ENCODE measurements at regions not wholly inside any gene's neighbourhood (a gene's known extent, or its start where the extent isn't known, plus 50 kb on each side); places are given as distances from the start of the nearest gene placed in this dataset.

GRCh38 chr4:173910891-173911290 lies 372.6 kb downstream of the FBXO8 start (continued):
- no peak for TF ChIP-seq CSRNP3 (CRISPR knock-in tag; IDR thresholded peaks at IDR 0.05)
- no peak for TF ChIP-seq ESRRG (CRISPR knock-in tag; IDR thresholded peaks at IDR 0.05)
- TF ChIP-seq ARNTL (CRISPR knock-in tag; IDR thresholded peaks at IDR 0.05; ENCODE audit: borderline replicate concordance, low read depth): no peak
- no peak for TF ChIP-seq ZFP30 (CRISPR knock-in tag; IDR thresholded peaks at IDR 0.05)
- TF ChIP-seq PPARA (CRISPR knock-in tag; IDR thresholded peaks at IDR 0.05; ENCODE audit: borderline replicate concordance): no peak
- TF ChIP-seq ZC3H10 (CRISPR knock-in tag; IDR thresholded peaks at IDR 0.05): no peak
- TF ChIP-seq OSR1 (CRISPR knock-in tag; IDR thresholded peaks at IDR 0.05): no peak
- TF ChIP-seq ZNF8 (CRISPR knock-in tag; IDR thresholded peaks at IDR 0.05): no peak
- TF ChIP-seq ZFP3 (CRISPR knock-in tag; IDR thresholded peaks at IDR 0.05): no peak
- TF ChIP-seq RARB (CRISPR knock-in tag; IDR thresholded peaks at IDR 0.05): no peak

DNA sequence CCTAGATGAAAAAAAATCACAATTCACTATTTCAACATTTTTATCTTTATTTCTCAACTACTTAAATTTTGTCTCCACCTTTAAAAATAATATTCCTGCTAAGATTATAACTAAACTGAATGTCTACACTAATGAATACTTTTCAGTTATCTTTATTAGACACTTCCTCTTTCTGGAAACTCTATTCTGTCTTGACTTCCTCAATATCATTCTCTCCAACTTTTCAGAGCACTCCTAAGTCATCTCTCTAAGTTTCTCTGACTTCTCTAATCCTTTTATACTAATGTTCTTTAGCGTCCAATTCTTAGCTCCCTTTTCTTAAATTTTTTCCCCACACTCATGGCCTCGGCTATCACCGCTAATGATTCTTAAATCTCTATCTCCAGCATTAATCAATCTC lies 374.2 kb downstream of the FBXO8 start:
- ATAC-seq: no peak
- TF ChIP-seq OSR1 (CRISPR knock-in tag; IDR thresholded peaks at IDR 0.05) (no peak), ZNF8 (CRISPR knock-in tag; IDR thresholded peaks at IDR 0.05) (no peak), CSRNP3 (CRISPR knock-in tag; IDR thresholded peaks at IDR 0.05) (no peak), ISL1 (CRISPR knock-in tag; IDR thresholded peaks at IDR 0.05) (no peak), ARNTL (CRISPR knock-in tag; IDR thresholded peaks at IDR 0.05; ENCODE audit: borderline replicate concordance, low read depth) (no peak), ZC3H10 (CRISPR knock-in tag; IDR thresholded peaks at IDR 0.05) (no peak), CSDC2 (CRISPR knock-in tag; IDR thresholded peaks at IDR 0.05) (no peak), ESRRG (CRISPR knock-in tag; IDR thresholded peaks at IDR 0.05) (no peak)
- TF ChIP-seq, protein P1, sequence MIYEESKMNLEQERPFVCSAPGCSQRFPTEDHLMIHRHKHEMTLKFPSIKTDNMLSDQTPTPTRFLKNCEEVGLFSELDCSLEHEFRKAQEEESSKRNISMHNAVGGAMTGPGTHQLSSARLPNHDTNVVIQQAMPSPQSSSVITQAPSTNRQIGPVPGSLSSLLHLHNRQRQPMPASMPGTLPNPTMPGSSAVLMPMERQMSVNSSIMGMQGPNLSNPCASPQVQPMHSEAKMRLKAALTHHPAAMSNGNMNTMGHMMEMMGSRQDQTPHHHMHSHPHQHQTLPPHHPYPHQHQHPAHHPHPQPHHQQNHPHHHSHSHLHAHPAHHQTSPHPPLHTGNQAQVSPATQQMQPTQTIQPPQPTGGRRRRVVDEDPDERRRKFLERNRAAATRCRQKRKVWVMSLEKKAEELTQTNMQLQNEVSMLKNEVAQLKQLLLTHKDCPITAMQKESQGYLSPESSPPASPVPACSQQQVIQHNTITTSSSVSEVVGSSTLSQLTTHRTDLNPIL (CRISPR knock-in tag; IDR thresholded peaks at IDR 0.05; ENCODE audit: low read depth): no peak

DNA sequence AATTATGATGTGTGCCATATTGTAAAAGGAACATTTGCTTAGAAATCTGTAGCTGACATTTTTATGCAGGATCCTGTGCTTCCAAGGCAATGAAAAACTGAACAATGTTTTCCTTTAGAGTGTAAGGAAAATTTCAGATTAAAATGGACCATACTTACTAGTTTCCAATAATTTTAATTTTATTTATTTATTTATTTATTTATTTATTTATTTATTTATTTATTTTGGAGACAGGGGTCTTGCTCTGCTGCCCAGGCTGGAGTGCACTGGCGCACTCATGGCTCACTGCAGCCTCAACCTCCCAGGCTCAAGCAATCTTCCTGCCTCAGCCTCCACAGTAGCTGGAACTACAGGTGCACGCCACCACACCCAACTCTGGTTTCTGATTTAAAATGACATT lies 369.8 kb upstream of the HAND2 start:
- TF ChIP-seq, protein P1 (CRISPR knock-in tag; IDR thresholded peaks at IDR 0.05; ENCODE audit: low read depth): no peak
- TF ChIP-seq ESRRG (CRISPR knock-in tag; IDR thresholded peaks at IDR 0.05) (no peak), CSDC2 (CRISPR knock-in tag; IDR thresholded peaks at IDR 0.05) (no peak), TOX (CRISPR knock-in tag; IDR thresholded peaks at IDR 0.05; ENCODE audit: borderline replicate concordance) (no peak), ZFP3 (CRISPR knock-in tag; IDR thresholded peaks at IDR 0.05) (no peak), RARB (CRISPR knock-in tag; IDR thresholded peaks at IDR 0.05) (no peak), BACH2 (CRISPR knock-in tag; IDR thresholded peaks at IDR 0.05; ENCODE audit: borderline replicate concordance) (no peak), ARNTL (CRISPR knock-in tag; IDR thresholded peaks at IDR 0.05; ENCODE audit: borderline replicate concordance, low read depth) (no peak), OSR1 (CRISPR knock-in tag; IDR thresholded peaks at IDR 0.05) (no peak), CSRNP3 (CRISPR knock-in tag; IDR thresholded peaks at IDR 0.05) (no peak), PPARA (CRISPR knock-in tag; IDR thresholded peaks at IDR 0.05; ENCODE audit: borderline replicate concordance) (no peak), PATZ1 (CRISPR knock-in tag; IDR thresholded peaks at IDR 0.05; ENCODE audit: borderline replicate concordance) (no peak), TSHZ2 (CRISPR knock-in tag; IDR thresholded peaks at IDR 0.05) (no peak), ZC3H10 (CRISPR knock-in tag; IDR thresholded peaks at IDR 0.05) (no peak)
- TF ChIP-seq, protein P2, sequence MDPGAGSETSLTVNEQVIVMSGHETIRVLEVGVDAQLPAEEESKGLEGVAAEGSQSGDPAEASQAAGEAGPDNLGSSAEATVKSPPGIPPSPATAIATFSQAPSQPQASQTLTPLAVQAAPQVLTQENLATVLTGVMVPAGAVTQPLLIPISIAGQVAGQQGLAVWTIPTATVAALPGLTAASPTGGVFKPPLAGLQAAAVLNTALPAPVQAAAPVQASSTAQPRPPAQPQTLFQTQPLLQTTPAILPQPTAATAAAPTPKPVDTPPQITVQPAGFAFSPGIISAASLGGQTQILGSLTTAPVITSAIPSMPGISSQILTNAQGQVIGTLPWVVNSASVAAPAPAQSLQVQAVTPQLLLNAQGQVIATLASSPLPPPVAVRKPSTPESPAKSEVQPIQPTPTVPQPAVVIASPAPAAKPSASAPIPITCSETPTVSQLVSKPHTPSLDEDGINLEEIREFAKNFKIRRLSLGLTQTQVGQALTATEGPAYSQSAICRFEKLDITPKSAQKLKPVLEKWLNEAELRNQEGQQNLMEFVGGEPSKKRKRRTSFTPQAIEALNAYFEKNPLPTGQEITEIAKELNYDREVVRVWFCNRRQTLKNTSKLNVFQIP (CRISPR knock-in tag; IDR thresholded peaks at IDR 0.05; ENCODE audit: borderline replicate concordance, low read depth): no peak
- ATAC-seq: no peak

Data from SK-N-SH treated with all-trans-retinoic acid at 6 μM for 48 hours (cell line).